ENCODE measurements at regions not wholly inside any gene's neighbourhood (a gene's known extent, or its start where the extent isn't known, plus 50 kb on each side); places are given as distances from the start of the nearest gene placed in this dataset.
"Not testable (repeated sequence)": the region's sequence is repeated elsewhere in the genome, so short reads cannot be mapped to it uniquely, and the experiment has no call there.

DNA sequence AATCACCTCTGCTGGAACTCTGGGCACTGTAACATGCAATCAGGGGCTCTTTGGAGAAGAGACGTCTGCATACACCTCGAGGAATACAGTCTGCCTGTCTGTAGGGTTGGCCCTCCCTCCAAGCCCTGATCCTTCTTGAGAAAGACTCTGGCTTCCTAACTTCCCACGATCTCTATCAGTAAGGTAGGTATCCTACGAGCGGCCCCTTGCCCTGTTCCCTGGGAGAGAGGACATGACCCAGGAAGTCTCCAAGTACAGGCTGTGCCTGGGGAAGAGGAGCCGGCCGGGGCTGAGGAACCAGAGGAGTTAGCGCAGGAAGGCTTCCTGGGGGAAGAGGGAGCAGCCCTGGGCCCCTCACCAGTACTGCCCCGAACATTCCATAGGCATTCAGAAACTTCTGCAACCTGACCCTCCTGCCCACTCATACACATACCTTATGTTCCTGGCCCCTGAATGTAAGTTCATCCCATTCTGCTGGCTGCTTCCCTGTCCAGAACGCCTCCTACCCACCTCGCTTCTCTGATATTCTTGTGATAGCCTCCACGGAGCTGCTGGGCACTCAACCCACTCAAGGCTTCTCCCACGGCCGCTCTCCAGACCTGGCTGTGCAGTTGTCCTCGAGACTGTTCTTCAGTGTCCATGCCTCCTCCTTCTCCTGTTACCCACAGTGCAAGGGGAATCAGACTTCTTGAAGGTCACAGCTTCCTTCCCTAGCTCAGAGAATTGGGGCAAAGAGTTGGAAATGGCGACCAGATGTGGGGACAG lies 116.1 kb downstream of the CYP26B1 start:
- no peak for DNase-seq (ENCODE audit: low read depth in 2 of 2)

DNA sequence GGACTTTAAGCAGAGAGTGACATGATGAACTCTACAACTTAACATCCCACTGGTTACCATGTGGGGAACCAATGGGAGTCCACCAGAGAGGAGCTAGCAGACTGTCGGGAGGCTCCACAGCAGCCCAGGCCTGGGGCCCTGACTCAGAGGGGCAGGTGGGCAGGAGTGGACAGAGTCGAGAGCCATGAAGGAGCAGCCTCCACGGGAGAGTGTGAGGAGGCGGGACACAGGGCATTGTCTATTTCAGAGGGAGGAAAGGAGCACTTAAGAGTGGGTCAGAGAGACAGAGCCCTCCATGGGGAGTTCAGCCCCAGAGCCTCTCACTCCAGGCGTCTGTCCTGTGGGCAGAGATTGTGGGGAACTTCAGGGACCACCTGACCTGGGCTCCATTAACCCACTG lies 118.7 kb downstream of the CYP26B1 start:
- DNase-seq (ENCODE audit: low read depth in 2 of 2), result no peak

DNA sequence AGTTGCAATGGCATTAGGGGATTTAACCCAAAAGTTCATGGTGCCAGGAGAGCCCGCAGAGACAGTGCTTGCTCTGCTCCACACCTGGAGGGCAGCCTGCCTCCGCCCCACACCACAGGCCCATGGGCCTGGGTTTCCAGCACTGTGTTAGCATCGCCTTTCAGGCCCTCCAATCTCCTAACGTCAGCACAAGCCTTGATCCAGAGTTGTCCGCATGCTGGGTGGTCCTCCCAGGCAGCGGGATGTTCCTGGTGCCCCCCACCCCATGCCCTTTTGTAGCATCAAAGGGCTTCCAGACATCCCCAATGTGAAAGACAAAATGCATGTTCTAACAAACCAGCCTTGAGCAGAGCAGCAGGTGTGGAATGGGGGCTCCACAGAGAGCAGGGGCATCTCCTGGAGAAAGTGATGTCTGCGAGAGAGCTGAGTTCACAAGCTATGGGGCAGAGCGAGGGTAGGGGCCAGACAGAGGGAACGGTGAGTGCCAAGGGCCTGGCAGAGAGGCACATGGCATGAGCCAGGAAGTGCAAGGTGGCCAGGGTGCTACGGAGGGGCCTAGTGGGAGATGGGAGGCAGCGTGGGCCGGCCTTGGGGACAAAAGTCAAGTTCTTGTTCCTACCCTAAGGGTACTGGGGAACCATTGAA lies 119.2 kb downstream of the CYP26B1 start:
- no peak for DNase-seq (ENCODE audit: low read depth in 2 of 2)

DNA sequence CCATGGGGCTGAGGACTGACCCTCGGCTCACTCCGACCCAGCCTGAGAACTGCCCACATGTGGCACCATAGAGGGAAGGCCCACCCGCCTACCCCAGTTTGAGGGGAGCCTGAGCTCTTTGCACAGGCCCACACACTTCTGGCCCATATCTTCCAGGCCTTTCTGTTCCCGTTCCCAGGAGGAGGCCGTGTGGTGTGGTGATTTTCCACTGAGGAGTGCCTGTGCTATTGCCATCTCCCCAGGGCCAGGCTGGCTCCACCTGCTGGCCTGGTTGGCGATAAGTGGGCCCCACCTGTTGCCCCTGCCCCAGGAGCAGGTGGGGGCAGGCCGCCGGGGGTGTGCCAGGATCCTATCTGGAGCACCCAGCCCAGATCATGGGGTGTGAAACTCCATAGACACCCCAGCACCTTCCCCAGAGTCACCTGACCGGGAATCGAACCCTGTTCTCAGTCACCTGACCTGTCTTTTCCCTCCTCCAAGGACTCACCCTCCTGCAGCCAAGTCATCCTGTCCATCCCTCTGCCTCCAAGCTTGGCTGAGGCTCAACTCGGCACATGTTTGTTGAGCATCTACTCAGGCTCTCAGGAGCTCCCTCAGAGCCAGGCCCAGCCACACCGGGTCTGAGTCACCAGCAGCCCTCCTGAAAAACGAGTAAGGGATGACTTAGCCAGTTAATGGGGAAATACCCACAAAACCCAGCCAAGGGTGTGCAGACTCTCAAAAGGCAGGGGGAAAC lies 120.1 kb downstream of the CYP26B1 start:
- no peak for DNase-seq (ENCODE audit: low read depth in 2 of 2)

DNA sequence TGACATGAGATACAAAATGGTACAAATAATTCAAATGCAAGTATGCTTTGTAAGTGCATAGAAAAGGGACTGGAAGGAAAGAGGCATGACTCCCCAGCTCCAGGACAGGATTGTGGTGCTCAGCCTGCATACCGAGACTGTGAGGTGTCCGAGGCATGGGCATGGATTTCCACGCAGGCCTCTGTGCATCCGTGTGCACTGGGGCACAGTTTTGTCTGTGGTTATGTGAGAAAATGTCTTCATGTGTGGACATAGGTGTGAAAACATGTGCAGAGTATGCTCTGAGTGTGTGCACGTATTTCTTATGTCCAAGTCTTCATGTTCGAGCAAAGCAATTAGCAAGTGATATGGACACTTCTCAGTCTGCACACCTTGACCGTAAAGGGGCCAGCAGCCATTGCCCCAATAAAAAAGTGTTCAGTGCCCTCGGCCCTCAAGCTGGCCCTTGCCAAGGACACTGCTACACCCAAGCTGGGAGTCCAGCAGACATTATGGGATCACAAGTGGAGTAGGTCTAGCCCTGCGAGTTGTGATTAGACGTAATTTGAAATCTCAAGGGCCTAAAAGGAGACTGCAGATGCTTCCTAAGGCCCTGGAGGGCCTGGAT lies 120.7 kb downstream of the CYP26B1 start:
- no peak for DNase-seq (ENCODE audit: low read depth in 2 of 2)

DNA sequence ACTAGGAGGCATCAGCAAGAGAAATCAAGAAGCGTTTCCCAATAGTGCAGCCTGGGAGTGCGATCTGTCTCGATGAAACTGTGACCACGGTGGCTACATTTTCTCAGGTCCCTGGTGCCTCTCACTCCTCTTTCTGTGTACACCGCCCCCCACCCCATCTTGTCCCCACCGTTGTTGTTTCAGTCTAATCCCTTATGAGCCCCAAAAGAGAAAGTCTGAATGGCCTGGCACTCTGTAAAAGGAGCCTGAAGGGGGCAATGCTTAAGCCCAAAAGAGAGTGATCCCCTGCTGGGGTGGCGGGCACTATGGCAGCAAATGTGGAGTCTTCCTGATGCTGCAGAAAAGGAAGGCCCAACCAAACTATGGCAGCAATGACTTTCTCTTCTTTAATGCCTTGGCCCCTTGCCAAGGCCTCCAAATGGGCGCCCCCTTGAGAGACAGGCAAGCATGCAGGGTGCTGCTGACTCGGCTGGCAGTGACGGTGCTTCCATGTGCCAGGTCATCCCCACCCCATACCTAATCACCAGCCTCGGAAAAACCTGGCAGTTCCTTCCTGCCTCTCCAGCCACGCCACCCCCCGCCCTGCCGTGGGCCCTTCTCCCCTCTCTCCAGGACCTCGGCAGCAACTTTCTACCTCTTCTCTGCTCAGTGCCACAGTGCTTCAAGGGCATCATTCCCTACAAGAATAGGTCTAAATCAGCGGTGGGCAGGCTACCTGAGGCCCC lies 123.0 kb downstream of the CYP26B1 start:
- DNase-seq (ENCODE audit: low read depth in 2 of 2), result no peak

DNA sequence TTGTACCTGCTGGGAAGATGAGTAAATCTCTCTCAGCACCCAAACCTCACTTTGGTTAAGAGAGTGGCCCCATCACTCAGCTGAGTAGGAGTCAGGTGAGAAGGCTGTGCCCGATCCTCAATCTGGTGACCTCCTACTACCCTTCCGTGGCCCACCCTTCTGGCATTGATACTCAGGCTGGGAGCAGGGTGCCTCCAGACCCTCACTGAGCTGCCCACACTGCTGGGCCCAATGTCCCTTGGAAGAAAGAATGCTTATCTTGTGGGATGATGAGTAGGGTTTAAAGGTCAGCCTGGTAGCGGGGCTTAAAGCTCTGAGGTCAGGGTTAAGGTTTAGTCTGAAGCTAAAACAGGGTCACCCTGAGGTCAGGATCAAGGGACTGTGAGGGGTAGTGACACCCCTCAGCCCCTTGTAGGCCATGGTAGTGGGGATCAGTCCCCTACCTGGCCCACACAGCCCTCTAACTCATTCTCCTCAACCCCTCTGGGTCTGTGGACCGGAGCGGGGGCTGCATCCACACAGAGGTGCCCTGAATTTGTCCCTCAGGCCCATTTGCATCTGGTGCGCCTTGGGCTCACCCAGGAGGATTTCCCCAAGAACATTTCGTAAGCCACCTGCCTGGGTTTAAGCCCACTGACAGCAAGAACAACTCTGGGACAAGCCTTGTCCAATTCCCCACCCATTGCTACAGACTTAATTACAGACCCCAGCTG lies 123.8 kb downstream of the CYP26B1 start:
- no peak for DNase-seq (ENCODE audit: low read depth in 2 of 2)

DNA sequence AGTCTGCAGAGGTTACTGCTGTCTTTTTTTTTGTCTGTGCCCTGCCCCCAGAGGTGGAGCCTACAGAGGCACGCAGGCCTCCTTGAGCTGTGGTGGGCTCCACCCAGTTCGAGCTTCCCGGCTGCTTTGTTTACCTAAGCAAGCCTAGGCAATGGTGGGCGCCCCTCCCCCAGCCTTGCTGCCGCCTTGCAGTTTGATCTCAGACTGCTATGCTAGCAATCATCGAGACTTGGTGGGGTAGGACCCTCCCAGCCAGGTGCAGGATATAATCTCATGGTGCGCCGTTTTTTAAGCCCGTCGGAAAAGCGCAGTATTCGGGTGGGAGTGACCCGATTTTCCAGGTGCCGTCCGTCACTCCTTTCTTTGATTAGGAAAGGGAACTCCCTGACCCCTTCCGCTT lies 126.3 kb downstream of the CYP26B1 start:
- not testable (repeated sequence) for DNase-seq (ENCODE audit: low read depth in 2 of 2)

DNA sequence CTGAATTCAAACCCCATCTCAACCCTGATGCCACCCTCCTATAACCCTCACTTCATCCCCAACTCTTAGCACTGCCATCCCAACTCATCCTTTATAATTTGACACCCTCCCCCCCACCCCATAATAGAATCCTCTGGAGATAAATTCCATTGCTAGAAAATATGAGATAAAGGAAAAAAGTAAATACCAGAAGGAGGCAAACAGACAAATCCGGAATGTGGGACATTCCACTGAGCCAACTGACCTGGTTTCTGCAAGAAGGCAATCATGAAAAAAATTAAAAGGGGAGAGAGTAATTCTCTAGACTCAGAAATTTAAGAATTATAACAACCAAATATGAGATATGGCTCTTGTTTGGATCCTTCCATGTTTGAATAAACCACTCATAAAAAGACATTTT lies 132.4 kb downstream of the CYP26B1 start:
- no peak for DNase-seq (ENCODE audit: low read depth in 2 of 2)

DNA sequence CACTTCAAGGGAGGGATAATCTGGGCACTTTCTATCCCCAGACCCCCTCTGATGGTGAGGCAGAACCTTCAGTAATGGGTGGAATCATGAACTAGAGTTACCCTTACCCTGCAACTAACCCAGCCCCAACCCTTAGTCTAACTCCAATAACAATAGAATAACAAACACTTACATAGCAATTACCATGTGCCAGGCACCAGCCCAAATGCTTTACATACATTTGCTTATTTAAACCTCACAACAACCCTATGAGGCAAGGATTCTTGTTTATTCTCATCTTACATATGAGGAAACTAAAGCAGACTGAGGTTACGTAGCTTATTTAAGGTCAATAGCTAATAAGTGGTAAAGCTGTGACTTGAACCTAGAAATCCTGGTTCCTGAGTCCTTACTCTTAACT lies 132.8 kb downstream of the CYP26B1 start:
- no peak for DNase-seq (ENCODE audit: low read depth in 2 of 2)

DNA sequence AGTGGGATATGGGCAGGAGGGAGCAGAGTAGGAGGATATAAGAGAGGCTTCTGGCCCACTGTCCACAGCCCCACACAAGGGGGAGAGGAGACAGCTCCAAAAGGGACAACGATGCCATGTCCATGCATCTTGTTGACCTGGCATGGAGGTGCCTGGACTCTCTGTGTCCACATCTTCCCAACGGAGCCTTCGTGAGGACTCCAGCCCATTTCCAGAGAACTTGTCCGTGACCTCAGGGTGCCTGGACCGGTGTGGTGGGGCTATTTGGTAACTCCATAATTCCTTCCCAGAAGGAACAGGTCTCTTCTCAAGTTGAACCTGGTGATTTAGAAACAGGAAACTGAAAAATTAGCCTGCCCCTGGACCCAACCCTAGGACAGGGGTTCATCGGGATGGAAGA lies 133.9 kb downstream of the CYP26B1 start:
- no peak for DNase-seq (ENCODE audit: low read depth in 2 of 2)

DNA sequence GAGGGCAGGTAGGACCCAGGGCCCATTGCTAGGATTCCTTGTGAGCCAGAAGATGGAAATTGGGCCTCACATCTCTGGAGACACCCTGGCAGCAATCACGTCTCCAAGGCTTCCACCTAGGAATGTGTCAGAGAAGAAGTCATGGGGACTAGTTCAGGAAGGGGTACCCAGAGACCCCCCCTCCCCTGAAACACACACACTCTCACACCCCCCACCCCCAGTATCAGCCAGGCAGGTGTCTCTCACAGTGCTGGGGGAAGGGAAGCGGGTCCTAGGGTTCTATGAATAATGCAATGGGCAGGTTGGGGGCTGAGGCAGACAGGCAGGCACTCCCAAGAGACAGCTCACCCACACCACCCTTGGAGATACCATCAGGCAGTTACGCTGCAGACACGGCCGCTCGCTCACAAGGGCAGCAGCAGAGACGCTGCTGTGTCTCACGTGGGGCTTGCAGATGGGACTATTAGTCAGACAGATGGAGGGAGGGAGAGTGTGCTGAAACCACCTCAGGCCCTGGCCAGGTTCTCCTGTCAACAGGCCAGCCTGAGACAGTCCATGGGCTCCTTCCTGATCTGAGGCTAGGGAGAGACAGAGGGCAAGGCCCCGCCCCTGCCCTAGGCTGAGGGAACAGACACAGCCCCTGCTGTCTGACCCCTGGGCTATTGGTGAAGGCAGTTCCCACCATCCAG lies 134.6 kb downstream of the CYP26B1 start:
- no peak for DNase-seq (ENCODE audit: low read depth in 2 of 2)

DNA sequence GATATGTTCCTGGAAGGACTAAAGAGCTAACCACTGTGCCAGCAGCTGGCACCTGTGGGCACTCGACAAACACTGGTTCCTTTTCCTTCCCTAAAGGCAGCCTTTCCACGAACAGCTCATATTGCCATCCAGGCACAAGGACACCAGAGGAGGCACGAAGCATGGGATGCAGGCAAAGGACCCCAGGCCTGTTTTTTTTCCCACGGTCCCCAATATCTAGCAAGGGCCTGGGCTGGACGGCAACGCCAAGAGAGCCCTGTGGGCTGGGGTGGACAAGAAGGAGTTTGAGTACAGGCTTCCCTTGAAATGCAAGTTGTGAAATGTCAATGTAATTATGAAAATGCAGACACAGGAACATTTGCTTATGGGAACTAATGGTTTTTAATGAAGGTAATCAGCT lies 135.9 kb downstream of the CYP26B1 start:
- DNase-seq (ENCODE audit: low read depth in 2 of 2), result no peak

DNA sequence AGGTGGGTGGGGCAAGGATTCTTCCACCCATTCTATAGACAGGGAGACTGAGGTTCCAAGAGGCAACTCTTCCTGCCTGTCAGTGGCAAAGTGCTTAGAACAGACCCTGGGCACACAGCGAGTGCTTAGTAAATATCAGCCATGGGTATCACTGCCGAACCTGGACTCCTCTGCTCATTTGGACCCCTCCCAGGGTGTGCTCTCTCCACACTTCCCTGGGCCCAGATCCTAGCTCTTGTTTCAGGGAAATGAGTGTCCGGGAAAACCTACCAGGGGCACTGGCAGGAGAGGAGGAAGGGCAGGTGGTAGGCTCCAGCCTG lies 136.3 kb downstream of the CYP26B1 start:
- no peak for DNase-seq (ENCODE audit: low read depth in 2 of 2)

DNA sequence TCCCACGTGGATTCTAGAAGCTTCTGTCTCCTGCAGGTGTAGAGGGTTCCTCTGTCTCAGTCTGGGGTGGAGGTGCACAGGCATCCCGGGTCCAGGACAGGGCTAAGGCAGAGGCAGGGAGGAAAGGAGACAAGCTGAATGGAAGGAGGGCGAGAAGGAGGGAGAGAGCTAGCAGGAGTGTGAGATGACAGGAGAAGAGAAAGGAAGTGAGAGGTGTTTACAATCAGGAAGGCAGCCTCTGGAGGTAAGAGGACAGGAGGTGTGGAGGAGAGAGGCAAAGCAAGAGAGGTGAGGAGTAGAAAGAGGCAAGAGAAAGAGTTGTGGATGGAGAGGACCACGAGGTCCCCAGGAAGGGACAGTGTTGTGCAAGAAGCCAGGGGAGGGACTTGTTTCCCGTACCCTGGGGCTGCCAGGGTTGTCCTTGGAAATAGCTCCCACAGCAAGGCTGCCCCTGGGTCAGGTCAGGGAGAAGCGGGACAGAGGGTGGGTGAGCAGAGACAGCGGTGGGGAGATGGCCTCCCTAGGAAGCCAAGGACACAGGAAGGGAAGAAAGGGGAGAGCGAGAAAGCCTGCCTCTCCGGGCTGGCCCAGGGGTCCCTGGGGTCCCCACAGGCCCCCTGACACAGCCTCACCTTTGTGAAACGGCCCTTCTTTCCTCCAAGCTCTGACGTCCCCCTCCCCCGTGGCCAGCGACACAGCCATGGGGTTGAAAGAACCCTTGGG lies 136.9 kb downstream of the CYP26B1 start:
- no peak for DNase-seq (ENCODE audit: low read depth in 2 of 2)

DNA sequence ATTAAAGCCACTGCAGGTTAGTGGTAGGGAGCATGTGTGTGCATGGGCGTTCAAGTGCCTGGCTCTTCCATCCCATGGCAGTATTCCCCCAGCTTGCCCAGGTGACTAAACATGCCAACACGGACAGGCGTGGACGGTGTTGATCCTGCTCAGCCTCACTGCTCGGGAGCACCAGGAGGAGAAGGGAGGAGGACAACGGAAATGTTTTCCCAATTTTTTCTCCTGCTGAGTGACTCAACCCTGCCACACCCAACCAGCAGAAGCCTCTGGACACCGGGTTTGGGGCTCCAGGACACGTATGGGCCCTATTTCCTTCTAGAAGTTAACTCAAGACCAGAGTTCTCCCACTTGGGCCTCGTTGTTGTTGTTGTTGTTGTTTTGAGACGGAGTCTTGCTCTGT lies 139.1 kb downstream of the CYP26B1 start:
- DNase-seq (ENCODE audit: low read depth in 2 of 2), result no peak

DNA sequence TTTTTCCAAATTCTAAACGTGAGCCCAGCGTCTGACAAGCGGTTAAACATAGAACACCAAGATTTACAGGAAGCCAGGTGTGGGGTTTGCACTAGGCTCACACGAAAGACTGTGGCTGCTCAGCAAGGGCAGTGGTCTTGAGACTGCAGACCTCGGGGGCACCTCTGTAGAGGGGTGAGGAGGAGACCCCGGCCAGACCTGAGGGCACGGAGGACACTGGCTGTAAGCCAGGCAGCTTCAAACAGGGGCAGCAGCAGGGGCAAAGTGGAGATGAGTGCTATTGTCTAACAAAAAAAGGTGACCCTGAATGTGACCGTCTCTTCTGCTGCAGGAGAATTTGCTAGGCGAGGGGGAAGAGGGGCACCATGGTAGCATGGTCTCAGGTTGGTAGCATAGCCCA lies 140.3 kb downstream of the CYP26B1 start:
- DNase-seq (ENCODE audit: low read depth in 2 of 2), result no peak

DNA sequence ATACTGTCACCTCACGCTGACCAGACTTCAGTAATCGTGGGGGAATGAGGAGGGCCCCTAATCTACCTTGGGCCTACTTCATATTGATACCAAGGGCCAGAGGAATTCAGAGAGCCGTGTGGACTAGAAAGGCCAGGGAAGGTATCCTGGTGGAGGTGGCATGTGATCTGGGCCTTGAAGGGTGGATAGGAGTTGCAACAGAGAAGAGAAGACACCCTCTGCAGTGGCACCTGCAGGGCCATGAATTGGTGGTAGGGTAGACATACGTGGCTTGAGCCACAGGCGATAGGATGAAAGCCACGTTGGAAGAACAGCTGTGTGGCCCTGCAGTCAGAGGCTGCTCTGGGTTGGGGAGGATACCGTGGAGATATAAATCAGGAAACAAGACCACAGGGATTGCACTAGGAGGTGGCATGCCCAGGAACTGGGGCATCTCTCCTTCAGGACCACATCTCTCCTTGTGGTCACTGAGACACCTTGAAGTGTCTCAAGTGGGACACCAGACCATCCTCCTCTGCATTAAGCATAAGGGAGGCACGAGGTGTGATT lies 141.4 kb downstream of the CYP26B1 start:
- no peak for DNase-seq (ENCODE audit: low read depth in 2 of 2)

DNA sequence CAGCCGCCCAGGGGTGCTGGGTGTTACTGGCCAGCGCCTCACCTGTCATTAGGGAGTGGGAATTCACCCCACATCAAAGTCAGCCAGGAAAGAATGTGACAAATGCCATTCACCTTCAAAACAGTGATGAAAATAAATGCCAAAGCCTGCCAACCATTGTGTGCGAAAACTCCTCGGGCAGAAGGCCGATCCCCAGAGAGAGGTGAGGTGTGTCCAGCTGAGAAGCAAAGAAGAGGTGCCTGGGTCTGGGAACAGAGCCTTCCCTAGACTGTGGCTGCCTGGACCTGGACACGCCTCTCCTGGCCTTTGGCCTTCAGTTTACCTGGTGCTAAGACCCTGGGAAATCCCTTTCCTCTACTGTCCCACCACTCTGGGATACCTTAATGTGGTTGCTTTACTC lies 142.7 kb downstream of the CYP26B1 start:
- no peak for DNase-seq (ENCODE audit: low read depth in 2 of 2)

Data from stimulated activated CD8-positive, alpha-beta memory T cell treated with anti-CD3 and anti-CD28 coated beads, Interleukin-7, amount 100 ng/mL, for 4 hours (primary cell).